OCI-LY1 (cell line): ENCODE measurements at regions not wholly inside any gene's neighbourhood (a gene's known extent, or its start where the extent isn't known, plus 50 kb on each side); places are given as distances from the start of the nearest gene placed in this dataset.
"Not testable (repeated sequence)": the region's sequence is repeated elsewhere in the genome, so short reads cannot be mapped to it uniquely, and the experiment has no call there.

Source experiments
- H2AFZ ChIP-seq: fragments of 200-600 bp; sonication (generic), shearing (Covaris generic); 2 replicates; pipeline ENCODE4 v1.6.0; 2014; ENCODE audit warnings: antibody characterized with exemption, mild to moderate bottlenecking, low read length
- H3F3A ChIP-seq: fragments of 200-600 bp; sonication (generic), shearing (Covaris generic); 2 replicates; pipeline ENCODE4 v1.6.0; 2014; ENCODE audit warnings: mild to moderate bottlenecking, antibody characterized with exemption, low read length, moderate library complexity; ENCODE audit not compliant: insufficient read depth
- H3K27ac ChIP-seq: fragments of 200-600 bp; sonication (generic); 2 replicates; pipeline ENCODE4 v1.5.1; 2014; ENCODE audit warnings: low read length, mixed run types, mild to moderate bottlenecking, low read depth; ENCODE audit not compliant: poor library complexity, severe bottlenecking
- H3K27me3 ChIP-seq: fragments of 200-600 bp; sonication (generic); 2 replicates; pipeline ENCODE4 v1.6.0; 2014; ENCODE audit warnings: antibody characterized with exemption, mild to moderate bottlenecking, low read length, moderate library complexity; ENCODE audit not compliant: insufficient read depth
- H3K36me3 ChIP-seq: fragments of 200-600 bp; sonication (generic); 2 replicates; pipeline ENCODE4 v1.6.1; 2014; ENCODE audit warnings: mild to moderate bottlenecking, antibody characterized with exemption, low read length, moderate library complexity, mixed read lengths; ENCODE audit not compliant: insufficient read depth
- H3K4me1 ChIP-seq: fragments of 200-600 bp; sonication (generic); 2 replicates; pipeline ENCODE4 v1.5.1; 2014; ENCODE audit warnings: mild to moderate bottlenecking, low read length, moderate library complexity; ENCODE audit not compliant: insufficient read depth, severe bottlenecking
- H3K4me2 ChIP-seq: fragments of 200-600 bp; sonication (generic), shearing (Covaris generic); 2 replicates; pipeline ENCODE4 v1.6.1; 2014; ENCODE audit warnings: low read length
- H3K4me3 ChIP-seq: fragments of 200-600 bp; sonication (generic); 2 replicates; pipeline ENCODE4 v1.5.1; 2014; ENCODE audit warnings: low read length, low read depth, mild to moderate bottlenecking, mixed read lengths; ENCODE audit not compliant: poor library complexity, severe bottlenecking
- H3K79me2 ChIP-seq: fragments of 200-600 bp; shearing (Covaris generic); 2 replicates; pipeline ENCODE4 v1.6.1; 2016; ENCODE audit warnings: mixed run types, low read length, mixed read lengths; ENCODE audit not compliant: insufficient read depth
- H3K9ac ChIP-seq: fragments of 200-600 bp; sonication (generic), shearing (Covaris generic); 2 replicates; pipeline ENCODE4 v1.6.1; 2014; ENCODE audit warnings: mild to moderate bottlenecking, low read length, mixed read lengths
- H3K9me2 ChIP-seq: fragments of 200-600 bp; sonication (generic), shearing (Covaris generic); 2 replicates; pipeline ENCODE4 v1.6.1; 2014; ENCODE audit warnings: low read depth, mild to moderate bottlenecking, low read length, mixed read lengths
- H3K9me3 ChIP-seq: fragments of 200-600 bp; shearing (Covaris generic); 2 replicates; pipeline ENCODE4 v1.6.1; 2014; ENCODE audit warnings: low read length, mixed read lengths
- H4K20me1 ChIP-seq: fragments of 200-600 bp; sonication (generic), shearing (Covaris generic); 2 replicates; pipeline ENCODE4 v1.6.0; 2016; ENCODE audit warnings: mild to moderate bottlenecking, low read length; ENCODE audit not compliant: insufficient read depth
- CTCF ChIP-seq: fragments of 200-600 bp; sonication (generic), shearing (Covaris generic); IDR thresholded peaks from 2 replicates; pipeline ENCODE4 v1.5.1; 2017; ENCODE audit warnings: mild to moderate bottlenecking, antibody characterized with exemption, low read length, moderate library complexity, mixed read lengths
- EZH2 ChIP-seq: fragments of 200-600 bp; sonication (generic), shearing (Covaris generic); IDR thresholded peaks from 2 replicates; pipeline ENCODE4 v1.8.0; 2017; ENCODE audit warnings: borderline replicate concordance, mixed run types, mild to moderate bottlenecking, antibody characterized with exemption, low read length, moderate library complexity, mixed read lengths

- Histone ChIP-seq H2AFZ (no peak overlapping the region), H3K9ac (no peak overlapping the region), H3K27ac (no peak overlapping the region), H3F3A (no peaks in the 10 kb centered on the region), H3K4me1 (no peaks in the 10 kb centered on the region), H3K9me2 (no peaks in the 10 kb centered on the region), H3K79me2 (no peaks in the 10 kb centered on the region), H3K4me2 (no peak overlapping the region), H3K4me3 (no peak overlapping the region), H4K20me1 (no peaks in the 10 kb centered on the region), H3K36me3 (no peaks in the 10 kb centered on the region), H3K9me3 (no peaks in the 10 kb centered on the region), H3K27me3 (peaks cover 4% of the 10 kb centered on the region; the same call in 1 of the 2 replicates)
- no peak for TF ChIP-seq CTCF
- no peak for TF ChIP-seq EZH2
Observed at GRCh38 chr6:134806180-134806798, 143.6 kb downstream of the ALDH8A1 start.

GRCh38 chr6:134805168-134805567, 144.7 kb downstream of the ALDH8A1 start:
- H3K27ac ChIP-seq: no peak overlapping the region
- H3K9ac ChIP-seq: no peak overlapping the region
- no peaks in the 10 kb centered on the region for H4K20me1 ChIP-seq
- no peak overlapping the region for H2AFZ ChIP-seq
- no peaks in the 10 kb centered on the region for H3K9me3 ChIP-seq
- no peaks in the 10 kb centered on the region for H3K36me3 ChIP-seq
- no peaks in the 10 kb centered on the region for H3K79me2 ChIP-seq
- no peak overlapping the region for H3K4me2 ChIP-seq
- H3K4me3 ChIP-seq: no peak overlapping the region
- H3K27me3 ChIP-seq: peaks cover 4% of the 10 kb centered on the region; the same call in 1 of the 2 replicates
- no peaks in the 10 kb centered on the region for H3K4me1 ChIP-seq
- TF ChIP-seq EZH2: no peak
- TF ChIP-seq CTCF: no peak
- no peaks in the 10 kb centered on the region for H3F3A ChIP-seq
- no peaks in the 10 kb centered on the region for H3K9me2 ChIP-seq

- not testable (repeated sequence) for H3K9me2 ChIP-seq, H3K27ac ChIP-seq, H3K4me2 ChIP-seq, H3K4me3 ChIP-seq, H3K4me1 ChIP-seq, H4K20me1 ChIP-seq, H3F3A ChIP-seq, H3K79me2 ChIP-seq, H3K9ac ChIP-seq, H3K36me3 ChIP-seq, H2AFZ ChIP-seq, H3K9me3 ChIP-seq, H3K27me3 ChIP-seq
Observed at GRCh38 chr6:134804311-134804710, 145.6 kb downstream of the ALDH8A1 start.

- H3K36me3 ChIP-seq: no peaks in the 10 kb centered on the region
- H3K4me3 ChIP-seq: no peak overlapping the region
- peaks cover 4% of the 10 kb centered on the region; the same call in 1 of the 2 replicates for H3K27me3 ChIP-seq
- H3F3A ChIP-seq: no peaks in the 10 kb centered on the region
- H3K4me2 ChIP-seq: no peak overlapping the region
- no peak overlapping the region for H2AFZ ChIP-seq
- no peaks in the 10 kb centered on the region for H3K79me2 ChIP-seq
- H3K9me3 ChIP-seq: no peaks in the 10 kb centered on the region
- no peak overlapping the region for H3K27ac ChIP-seq
- H3K9me2 ChIP-seq: no peaks in the 10 kb centered on the region
- no peaks in the 10 kb centered on the region for H3K4me1 ChIP-seq
- no peaks in the 10 kb centered on the region for H4K20me1 ChIP-seq
- H3K9ac ChIP-seq: no peak overlapping the region
- TF ChIP-seq CTCF (no peak), EZH2 (no peak)
Observed at GRCh38 chr6:134802426-134803058, 147.4 kb downstream of the ALDH8A1 start.
